ENCODE measurements at regions not wholly inside any gene's neighbourhood (a gene's known extent, or its start where the extent isn't known, plus 50 kb on each side); places are given as distances from the start of the nearest gene placed in this dataset.
A peak's percentile ranks its signal among the peaks of the same experiment; 100 is the strongest.

DNA sequence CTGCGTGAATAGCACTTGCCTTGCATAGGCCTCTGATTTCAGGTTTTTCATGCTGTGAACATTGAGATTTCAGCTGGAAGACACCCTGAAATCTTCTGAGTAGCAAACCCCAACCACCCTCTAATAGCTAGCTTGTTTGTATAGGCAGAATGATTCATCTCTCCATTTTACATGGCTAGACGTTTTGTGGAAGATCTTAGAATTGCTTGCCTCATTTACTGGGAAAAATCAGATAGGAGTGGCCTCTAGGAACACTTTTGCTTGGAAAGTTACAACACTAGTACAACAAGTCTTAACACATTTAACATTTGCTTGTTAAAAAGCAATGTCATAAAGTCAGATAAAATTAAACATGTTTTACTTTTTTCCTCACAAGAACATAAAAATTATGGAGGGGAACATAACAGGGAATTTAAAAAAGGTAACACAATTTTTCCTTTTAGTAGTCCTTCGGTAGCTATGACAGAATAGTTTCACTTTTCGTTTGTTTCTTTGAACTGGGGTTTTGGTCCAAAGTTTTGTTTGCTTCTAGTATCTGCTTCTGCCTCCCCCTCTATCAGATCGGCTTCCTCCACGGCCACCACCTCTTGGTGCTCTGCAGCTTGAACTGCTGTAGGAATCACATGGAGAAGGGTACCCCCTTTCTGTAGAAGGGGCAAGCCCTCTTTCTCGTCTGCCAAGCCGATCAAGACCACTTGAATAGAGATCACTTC, 102.2 kb upstream of the PTCHD4 start (continued):
- TF ChIP-seq, protein P1, sequence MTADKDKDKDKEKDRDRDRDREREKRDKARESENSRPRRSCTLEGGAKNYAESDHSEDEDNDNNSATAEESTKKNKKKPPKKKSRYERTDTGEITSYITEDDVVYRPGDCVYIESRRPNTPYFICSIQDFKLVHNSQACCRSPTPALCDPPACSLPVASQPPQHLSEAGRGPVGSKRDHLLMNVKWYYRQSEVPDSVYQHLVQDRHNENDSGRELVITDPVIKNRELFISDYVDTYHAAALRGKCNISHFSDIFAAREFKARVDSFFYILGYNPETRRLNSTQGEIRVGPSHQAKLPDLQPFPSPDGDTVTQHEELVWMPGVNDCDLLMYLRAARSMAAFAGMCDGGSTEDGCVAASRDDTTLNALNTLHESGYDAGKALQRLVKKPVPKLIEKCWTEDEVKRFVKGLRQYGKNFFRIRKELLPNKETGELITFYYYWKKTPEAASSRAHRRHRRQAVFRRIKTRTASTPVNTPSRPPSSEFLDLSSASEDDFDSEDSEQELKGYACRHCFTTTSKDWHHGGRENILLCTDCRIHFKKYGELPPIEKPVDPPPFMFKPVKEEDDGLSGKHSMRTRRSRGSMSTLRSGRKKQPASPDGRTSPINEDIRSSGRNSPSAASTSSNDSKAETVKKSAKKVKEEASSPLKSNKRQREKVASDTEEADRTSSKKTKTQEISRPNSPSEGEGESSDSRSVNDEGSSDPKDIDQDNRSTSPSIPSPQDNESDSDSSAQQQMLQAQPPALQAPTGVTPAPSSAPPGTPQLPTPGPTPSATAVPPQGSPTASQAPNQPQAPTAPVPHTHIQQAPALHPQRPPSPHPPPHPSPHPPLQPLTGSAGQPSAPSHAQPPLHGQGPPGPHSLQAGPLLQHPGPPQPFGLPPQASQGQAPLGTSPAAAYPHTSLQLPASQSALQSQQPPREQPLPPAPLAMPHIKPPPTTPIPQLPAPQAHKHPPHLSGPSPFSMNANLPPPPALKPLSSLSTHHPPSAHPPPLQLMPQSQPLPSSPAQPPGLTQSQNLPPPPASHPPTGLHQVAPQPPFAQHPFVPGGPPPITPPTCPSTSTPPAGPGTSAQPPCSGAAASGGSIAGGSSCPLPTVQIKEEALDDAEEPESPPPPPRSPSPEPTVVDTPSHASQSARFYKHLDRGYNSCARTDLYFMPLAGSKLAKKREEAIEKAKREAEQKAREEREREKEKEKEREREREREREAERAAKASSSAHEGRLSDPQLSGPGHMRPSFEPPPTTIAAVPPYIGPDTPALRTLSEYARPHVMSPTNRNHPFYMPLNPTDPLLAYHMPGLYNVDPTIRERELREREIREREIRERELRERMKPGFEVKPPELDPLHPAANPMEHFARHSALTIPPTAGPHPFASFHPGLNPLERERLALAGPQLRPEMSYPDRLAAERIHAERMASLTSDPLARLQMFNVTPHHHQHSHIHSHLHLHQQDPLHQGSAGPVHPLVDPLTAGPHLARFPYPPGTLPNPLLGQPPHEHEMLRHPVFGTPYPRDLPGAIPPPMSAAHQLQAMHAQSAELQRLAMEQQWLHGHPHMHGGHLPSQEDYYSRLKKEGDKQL (CRISPR knock-in tag; IDR thresholded peaks at IDR 0.05; ENCODE audit: low read depth) = no peak
- TF ChIP-seq MTA3 (CRISPR knock-in tag; IDR thresholded peaks at IDR 0.05) (no peak), FOSL1 (CRISPR knock-in tag; IDR thresholded peaks at IDR 0.05; ENCODE audit: borderline replicate concordance) (no peak), ZNF33B (CRISPR knock-in tag; IDR thresholded peaks at IDR 0.05) (no peak), ZNF34 (CRISPR knock-in tag; IDR thresholded peaks at IDR 0.05; ENCODE audit: borderline replicate concordance) (0 out of 2 replicates have a peak, but pooled peaks have one; percentile 51), ZNF761 (CRISPR knock-in tag; conservative IDR thresholded peaks at IDR 0.05) (0 out of 2 replicates have a peak, but pooled peaks have one; percentile 27), ZNF282 (IDR thresholded peaks at IDR 0.05; ENCODE audit: partially characterized antibody) (no peak), MXD4 (CRISPR knock-in tag; IDR thresholded peaks at IDR 0.05) (no peak), MIER2 (CRISPR knock-in tag; IDR thresholded peaks at IDR 0.05) (no peak), ZNF577 (CRISPR knock-in tag; IDR thresholded peaks at IDR 0.05; ENCODE audit: borderline replicate concordance, low read depth) (no peak), ZC3H4 (CRISPR knock-in tag; IDR thresholded peaks at IDR 0.05; ENCODE audit: borderline replicate concordance) (no peak), SUZ12 (IDR thresholded peaks at IDR 0.05; ENCODE audit: low read depth, low read length) (no peak), DPF2 (CRISPR knock-in tag; IDR thresholded peaks at IDR 0.05; ENCODE audit: borderline replicate concordance, low read depth) (no peak), TARDBP (CRISPR knock-in tag; IDR thresholded peaks at IDR 0.05) (no peak), HNRNPUL1 (IDR thresholded peaks at IDR 0.05; ENCODE audit: low read depth, low read length) (no peak), TRIM24 (CRISPR knock-in tag; IDR thresholded peaks at IDR 0.05) (no peak), POGZ (CRISPR knock-in tag; IDR thresholded peaks at IDR 0.05) (no peak)
- TF ChIP-seq, protein P2, sequence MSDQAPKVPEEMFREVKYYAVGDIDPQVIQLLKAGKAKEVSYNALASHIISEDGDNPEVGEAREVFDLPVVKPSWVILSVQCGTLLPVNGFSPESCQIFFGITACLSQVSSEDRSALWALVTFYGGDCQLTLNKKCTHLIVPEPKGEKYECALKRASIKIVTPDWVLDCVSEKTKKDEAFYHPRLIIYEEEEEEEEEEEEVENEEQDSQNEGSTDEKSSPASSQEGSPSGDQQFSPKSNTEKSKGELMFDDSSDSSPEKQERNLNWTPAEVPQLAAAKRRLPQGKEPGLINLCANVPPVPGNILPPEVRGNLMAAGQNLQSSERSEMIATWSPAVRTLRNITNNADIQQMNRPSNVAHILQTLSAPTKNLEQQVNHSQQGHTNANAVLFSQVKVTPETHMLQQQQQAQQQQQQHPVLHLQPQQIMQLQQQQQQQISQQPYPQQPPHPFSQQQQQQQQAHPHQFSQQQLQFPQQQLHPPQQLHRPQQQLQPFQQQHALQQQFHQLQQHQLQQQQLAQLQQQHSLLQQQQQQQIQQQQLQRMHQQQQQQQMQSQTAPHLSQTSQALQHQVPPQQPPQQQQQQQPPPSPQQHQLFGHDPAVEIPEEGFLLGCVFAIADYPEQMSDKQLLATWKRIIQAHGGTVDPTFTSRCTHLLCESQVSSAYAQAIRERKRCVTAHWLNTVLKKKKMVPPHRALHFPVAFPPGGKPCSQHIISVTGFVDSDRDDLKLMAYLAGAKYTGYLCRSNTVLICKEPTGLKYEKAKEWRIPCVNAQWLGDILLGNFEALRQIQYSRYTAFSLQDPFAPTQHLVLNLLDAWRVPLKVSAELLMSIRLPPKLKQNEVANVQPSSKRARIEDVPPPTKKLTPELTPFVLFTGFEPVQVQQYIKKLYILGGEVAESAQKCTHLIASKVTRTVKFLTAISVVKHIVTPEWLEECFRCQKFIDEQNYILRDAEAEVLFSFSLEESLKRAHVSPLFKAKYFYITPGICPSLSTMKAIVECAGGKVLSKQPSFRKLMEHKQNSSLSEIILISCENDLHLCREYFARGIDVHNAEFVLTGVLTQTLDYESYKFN (CRISPR knock-in tag; conservative IDR thresholded peaks at IDR 0.05) = peak; percentile 81
- TF ChIP-seq, protein P3, sequence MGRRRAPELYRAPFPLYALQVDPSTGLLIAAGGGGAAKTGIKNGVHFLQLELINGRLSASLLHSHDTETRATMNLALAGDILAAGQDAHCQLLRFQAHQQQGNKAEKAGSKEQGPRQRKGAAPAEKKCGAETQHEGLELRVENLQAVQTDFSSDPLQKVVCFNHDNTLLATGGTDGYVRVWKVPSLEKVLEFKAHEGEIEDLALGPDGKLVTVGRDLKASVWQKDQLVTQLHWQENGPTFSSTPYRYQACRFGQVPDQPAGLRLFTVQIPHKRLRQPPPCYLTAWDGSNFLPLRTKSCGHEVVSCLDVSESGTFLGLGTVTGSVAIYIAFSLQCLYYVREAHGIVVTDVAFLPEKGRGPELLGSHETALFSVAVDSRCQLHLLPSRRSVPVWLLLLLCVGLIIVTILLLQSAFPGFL (CRISPR knock-in tag; IDR thresholded peaks at IDR 0.05) = no peak
- TF ChIP-seq, protein P4, sequence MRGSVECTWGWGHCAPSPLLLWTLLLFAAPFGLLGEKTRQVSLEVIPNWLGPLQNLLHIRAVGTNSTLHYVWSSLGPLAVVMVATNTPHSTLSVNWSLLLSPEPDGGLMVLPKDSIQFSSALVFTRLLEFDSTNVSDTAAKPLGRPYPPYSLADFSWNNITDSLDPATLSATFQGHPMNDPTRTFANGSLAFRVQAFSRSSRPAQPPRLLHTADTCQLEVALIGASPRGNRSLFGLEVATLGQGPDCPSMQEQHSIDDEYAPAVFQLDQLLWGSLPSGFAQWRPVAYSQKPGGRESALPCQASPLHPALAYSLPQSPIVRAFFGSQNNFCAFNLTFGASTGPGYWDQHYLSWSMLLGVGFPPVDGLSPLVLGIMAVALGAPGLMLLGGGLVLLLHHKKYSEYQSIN (CRISPR knock-in tag; IDR thresholded peaks at IDR 0.05; ENCODE audit: borderline replicate concordance) = no peak
